ENCODE measurements at regions not wholly inside any gene's neighbourhood (a gene's known extent, or its start where the extent isn't known, plus 50 kb on each side); places are given as distances from the start of the nearest gene placed in this dataset.
"Not testable (repeated sequence)": the region's sequence is repeated elsewhere in the genome, so short reads cannot be mapped to it uniquely, and the experiment has no call there.

DNA sequence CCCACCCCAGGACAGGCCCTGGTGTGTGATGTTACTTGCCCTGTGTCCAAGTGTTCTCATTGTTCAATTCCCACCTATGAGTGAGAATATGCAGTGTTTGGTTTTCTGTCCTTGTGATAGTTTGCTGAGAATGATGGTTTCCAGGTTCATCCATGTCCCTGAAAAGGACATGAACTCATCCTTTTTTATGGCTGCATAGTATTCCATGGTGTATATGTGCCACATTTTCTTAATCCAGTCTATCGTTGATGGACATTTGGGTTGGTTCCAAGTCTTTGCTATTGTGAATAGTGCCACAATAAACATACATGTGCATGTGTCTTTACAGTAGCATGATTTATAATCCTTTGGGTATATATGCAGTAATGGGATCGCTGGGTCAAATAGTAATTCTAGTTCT, 340.2 kb upstream of the MEIS1 start:
- not testable (repeated sequence) for DNase-seq

GRCh38 chr2:66093371-66093770, 341.6 kb upstream of the MEIS1 start:
- DNase-seq: no peak

GRCh38 chr2:66084948-66085590, 349.9 kb upstream of the MEIS1 start:
- DNase-seq: no peak

DNA sequence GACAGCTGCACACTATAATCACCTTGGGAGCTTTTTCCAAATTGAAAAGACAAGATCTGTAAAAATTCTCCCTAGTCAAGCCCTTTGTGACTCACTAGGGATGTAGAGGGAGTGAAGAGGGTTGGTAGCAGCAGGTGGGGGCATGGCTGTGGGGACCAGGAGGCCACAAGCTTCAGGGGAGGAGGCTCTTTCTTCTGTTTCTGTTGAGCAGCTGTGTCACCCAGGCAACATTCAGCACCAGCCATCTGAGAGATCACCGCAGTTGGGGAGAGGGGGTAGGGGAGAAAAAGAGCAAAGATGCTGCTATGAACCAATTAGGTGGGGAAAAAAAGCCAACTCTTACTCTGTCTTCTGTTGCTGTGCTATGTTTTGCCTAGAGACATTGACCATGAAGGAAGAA, 352.3 kb upstream of the MEIS1 start:
- no peak for DNase-seq

DNA sequence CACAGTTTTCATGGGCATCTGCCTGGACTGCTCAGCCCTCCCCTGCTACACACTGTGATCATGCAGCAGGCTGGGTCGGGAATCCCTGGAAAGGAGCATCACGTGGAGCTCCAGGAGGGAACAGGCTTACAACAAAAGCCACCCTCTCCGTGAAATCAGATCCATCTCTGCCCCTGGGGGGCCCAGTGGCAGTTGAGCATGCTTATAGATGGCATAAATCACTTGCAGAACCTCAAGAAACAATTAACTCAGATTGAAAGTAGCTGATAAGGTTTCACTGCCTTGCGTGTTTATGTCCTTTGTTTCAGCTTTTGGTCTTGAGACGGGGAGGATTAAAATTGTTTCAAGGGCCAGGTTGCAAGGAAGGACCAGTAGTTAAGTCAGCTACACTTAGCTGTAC, 354.8 kb upstream of the MEIS1 start:
- no peak for DNase-seq

DNA sequence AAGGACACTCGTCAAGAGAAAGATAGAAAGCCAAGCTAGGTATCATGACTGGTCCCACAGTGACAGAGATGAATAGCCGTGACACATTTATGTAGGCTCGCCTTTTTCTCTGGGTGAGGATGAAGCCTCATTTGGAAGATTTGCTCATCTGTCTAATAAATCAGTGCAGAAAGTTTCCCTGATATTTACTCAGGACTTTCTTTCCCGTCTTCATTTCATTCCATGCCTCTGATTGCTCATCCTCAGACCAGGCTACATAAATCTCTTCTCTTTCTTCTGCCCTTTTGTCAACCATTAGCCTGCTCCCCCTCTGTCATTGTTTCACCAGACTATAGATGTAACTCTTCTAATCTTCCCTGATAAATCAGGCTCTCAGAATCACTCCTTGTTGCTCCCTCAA, 361.8 kb upstream of the MEIS1 start:
- no peak for DNase-seq

DNA sequence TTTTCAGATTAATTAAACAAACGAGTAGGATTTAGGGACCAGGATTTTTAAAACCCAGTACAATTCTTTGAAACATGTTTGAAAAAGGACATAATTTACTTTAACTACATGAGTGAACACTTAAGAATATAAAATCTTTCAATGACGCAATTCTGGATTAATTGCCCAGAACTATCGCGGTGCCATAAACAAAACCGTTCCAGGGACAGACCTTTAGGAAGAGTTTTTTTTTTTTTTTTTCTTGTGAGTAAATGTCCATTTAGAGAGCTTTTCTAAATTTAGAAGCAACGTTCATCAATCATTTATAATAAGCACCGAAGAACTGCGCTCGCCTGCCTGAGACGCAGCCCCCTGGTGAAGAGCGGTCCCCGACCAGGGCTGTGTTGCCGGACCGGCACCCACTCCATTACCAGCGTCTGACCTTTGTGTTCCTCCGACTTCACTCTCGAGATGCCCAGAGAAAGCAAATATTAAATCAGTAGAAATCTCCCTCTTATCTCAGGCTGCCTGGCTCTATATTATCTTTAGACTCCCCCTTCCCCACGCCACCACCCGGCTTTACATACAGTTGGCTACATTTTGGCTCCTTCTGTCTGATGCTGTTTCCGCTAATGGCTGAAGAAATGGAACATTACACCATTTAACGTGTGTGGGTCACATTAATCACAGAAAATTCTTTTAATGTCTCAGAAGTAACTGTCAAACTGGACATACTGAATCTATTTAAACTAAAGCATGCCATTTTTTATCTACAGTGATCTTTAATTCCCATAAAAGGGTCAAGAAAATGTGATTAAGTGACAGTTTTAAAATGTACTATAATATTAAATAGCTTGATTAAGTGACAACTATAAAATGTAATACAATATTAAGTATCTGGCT, 364.0 kb upstream of the MEIS1 start:
- DNase-seq: no peak

- DNase-seq: no peak
Measured at GRCh38 chr2:66069937-66070720, 364.8 kb upstream of the MEIS1 start.

DNA sequence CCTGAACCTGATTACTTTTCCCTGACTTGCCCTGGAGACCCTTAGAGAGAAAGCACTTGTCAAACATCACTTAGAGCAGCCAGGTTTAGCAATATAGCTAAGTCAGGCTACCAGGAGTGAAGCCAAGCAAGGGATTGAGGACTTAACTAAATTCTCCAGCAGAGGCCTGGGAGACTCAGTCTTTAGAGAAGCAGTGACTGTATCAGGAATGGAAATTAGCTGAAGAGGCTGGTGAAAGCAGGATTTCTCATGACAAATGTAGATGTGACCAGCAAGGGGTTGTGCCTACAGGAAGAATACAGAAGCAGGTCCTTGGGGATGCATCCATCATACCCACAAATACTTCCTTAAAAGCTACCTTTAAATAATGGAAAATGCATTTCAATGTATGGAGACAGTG, 368.9 kb upstream of the MEIS1 start:
- no peak for DNase-seq

- DNase-seq: no peak
Measured at GRCh38 chr2:66059332-66059731, 375.6 kb upstream of the MEIS1 start.

- DNase-seq: no peak
Measured at GRCh38 chr2:66058675-66059074, 376.2 kb upstream of the MEIS1 start.

DNA sequence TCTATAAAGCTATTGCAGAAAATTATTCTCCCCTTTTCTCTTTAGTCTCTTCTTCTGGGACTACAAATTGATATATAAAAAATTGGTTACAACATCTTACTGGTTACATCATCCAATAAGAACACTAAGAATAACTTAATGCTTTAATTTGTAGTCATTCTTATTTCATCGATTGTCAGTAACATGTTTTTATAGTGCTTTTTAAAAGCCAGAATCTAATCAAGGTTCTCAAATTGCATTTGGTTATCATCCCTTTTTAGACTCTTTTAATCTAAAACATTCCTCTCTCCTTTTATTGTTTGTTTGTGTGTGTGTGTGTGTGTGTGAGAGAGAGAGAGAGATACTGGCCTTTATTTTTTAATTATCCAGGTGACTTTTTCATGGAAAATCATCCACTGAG, 377.1 kb upstream of the MEIS1 start:
- no peak for DNase-seq

DNA sequence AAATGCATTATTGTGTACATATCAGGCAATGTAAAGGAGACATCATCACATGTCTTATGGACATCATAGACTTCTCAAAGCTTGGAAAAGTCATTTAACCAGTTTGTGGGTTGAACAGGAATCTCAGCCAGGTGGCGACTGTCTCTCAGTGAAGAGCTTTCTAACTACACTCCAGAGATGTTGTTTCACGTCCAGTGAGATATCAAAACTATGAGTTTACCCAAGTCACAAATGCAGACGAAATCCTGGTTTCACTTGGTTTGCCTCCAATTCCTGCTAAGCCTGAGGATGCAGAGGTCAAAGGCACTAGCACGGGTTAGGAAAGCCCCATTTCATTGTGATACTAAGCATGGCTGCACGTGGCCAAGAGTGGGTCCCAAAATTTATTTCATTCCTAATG, 384.5 kb upstream of the MEIS1 start:
- DNase-seq: no peak

DNA sequence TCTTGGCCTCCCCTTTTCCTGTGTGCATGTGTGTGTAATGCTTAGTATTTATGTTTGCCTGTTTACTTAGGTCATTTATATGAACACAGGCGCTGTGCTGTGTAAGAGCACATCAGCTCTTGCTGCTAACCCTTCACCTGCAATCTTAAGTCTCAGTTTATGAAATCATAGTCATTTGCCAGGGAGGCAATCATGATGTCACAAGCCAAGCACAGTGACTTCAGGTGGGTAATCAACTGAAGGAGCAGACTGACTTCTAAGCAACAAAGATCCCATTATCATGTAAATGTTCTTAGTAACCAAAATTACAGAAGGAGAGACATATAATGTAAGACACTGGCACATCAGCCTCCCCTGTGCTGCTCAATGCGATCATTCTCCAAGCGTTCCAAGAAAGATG, 386.3 kb upstream of the MEIS1 start:
- no peak for DNase-seq

- DNase-seq: no peak
Measured at GRCh38 chr2:66041902-66042657, 392.8 kb upstream of the MEIS1 start.

GRCh38 chr2:66036948-66037347, 398.0 kb upstream of the MEIS1 start:
- DNase-seq: no peak

DNA sequence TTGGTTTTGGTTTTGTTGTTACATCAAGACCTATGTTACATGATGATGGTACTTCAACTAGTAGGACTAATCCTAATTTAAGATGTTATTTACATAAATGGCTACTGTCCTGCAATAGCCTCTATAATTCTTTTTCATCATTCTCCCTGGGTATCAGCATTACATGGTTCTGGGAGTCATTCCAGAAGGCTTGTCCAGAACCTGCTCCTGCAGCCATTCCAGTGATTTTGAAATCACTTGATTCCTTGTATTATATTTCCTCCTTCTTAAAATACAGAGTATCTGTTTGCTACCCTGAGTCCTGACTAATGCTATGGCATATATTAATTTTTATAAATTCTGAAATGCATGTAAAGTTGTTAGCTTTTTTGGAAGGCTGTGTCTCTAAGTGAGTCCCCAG, 400.5 kb upstream of the MEIS1 start:
- DNase-seq: no peak

GRCh38 chr2:66032226-66032775, 402.6 kb upstream of the MEIS1 start:
- no peak for DNase-seq

- DNase-seq: no peak
Measured at GRCh38 chr2:66031236-66031635, 403.7 kb upstream of the MEIS1 start.

DNA sequence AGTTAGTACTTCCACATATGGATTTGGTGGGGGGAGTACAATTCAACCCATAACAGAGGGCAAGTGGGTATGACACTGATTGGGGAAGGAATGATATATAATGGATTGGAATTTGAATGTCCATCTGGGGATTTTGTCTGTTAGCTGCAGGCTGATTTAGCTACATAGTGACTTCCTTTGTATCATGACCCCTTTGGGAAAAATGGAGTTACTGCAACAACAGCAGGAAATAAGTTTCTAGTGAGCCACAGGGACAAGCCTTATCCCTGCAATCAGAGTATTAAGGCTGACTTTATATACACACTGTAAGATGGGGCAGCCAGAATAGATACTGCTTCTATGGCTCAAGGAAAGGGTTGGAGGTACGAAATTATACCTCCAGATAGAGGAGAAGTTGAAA, 404.4 kb upstream of the MEIS1 start:
- DNase-seq: no peak

GRCh38 chr2:66024391-66024790, 410.5 kb upstream of the MEIS1 start:
- DNase-seq: no peak

DNA sequence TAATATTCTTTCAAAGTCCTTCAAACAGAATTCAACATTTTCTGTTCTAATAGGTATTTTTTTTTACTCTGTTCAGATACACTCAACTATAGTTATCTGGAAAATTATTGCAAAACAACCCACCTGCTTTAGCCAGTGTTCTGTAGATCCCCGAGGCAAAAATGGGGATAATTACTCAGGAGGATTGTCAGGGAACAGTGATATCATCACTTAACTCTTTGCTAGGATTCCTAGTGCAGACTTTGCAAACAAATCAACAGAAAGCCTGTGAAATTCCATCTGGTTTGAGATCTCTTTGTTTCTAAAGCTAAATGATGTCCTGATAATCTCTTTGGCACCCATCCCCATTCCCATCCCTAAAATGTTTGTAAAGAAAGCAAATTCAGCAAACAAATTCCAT, 413.6 kb upstream of the MEIS1 start:
- DNase-seq: no peak

DNA sequence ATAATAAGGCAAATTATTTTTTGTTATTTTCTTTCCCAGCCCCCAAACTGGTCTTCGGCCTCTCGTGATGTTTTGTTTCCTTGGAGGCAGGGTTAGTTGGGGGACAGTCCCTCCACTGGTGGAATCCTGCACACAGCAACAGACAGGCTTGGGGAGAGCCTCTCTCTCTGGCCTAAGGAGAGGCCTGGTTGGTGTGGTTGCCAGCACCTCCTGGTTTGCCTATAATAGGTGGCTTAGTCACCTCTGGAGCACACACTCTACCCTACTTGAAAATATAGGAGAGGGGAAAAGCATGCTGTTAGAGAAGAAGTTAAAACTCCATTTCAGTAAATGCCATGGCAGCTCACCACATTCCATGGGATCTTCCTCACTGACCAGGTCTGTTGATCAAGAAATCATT, 417.2 kb upstream of the MEIS1 start:
- DNase-seq: no peak
